ENCODE measurements at regions not wholly inside any gene's neighbourhood (a gene's known extent, or its start where the extent isn't known, plus 50 kb on each side); places are given as distances from the start of the nearest gene placed in this dataset.
"Not testable (repeated sequence)": the region's sequence is repeated elsewhere in the genome, so short reads cannot be mapped to it uniquely, and the experiment has no call there.

GRCh38 chr6:15927531-15928225 lies 201.2 kb upstream of the MYLIP start:
- no peak for DNase-seq (ENCODE audit: low spot score)

GRCh38 chr6:15926256-15926655 lies 202.6 kb upstream of the MYLIP start:
- no peak for DNase-seq (ENCODE audit: low spot score)

GRCh38 chr6:15924893-15925292 lies 204.0 kb upstream of the MYLIP start:
- no peak for DNase-seq (ENCODE audit: low spot score)

- no peak for DNase-seq (ENCODE audit: low spot score)
Observed at GRCh38 chr6:15922510-15923250, 206.2 kb upstream of the MYLIP start.

- DNase-seq (ENCODE audit: low spot score): no peak
Observed at GRCh38 chr6:15921243-15921642, 207.6 kb upstream of the MYLIP start.

GRCh38 chr6:15916581-15916980 lies 212.3 kb upstream of the MYLIP start:
- DNase-seq (ENCODE audit: low spot score): no peak

GRCh38 chr6:15915508-15916178 lies 213.2 kb upstream of the MYLIP start:
- DNase-seq (ENCODE audit: low spot score): no peak

- DNase-seq (ENCODE audit: low spot score): no peak
Observed at GRCh38 chr6:15914553-15914952, 214.3 kb upstream of the MYLIP start.

GRCh38 chr6:15913573-15913972 lies 215.3 kb upstream of the MYLIP start:
- no peak for DNase-seq (ENCODE audit: low spot score)

- DNase-seq (ENCODE audit: low spot score): no peak
Observed at GRCh38 chr6:15912505-15913400, 216.1 kb upstream of the MYLIP start.

- no peak for DNase-seq (ENCODE audit: low spot score)
Observed at GRCh38 chr6:15911753-15912504, 217.0 kb upstream of the MYLIP start.

- DNase-seq (ENCODE audit: low spot score): no peak
Observed at GRCh38 chr6:15909290-15910070, 219.4 kb upstream of the MYLIP start.

- DNase-seq (ENCODE audit: low spot score): no peak
Observed at GRCh38 chr6:15908871-15909270, 220.0 kb upstream of the MYLIP start.

- no peak for DNase-seq (ENCODE audit: low spot score)
Observed at GRCh38 chr6:15907914-15908518, 220.9 kb upstream of the MYLIP start.

- DNase-seq (ENCODE audit: low spot score): not testable (repeated sequence)
Observed at GRCh38 chr6:15907220-15907913, 221.5 kb upstream of the MYLIP start.

- DNase-seq (ENCODE audit: low spot score): no peak
Observed at GRCh38 chr6:15906420-15907016, 222.4 kb upstream of the MYLIP start.

GRCh38 chr6:15905488-15906419 lies 223.1 kb upstream of the MYLIP start:
- DNase-seq (ENCODE audit: low spot score): no peak
